Pancreas (tissue), 10 donors: ENCODE measurements at regions not wholly inside any gene's neighbourhood (a gene's known extent, or its start where the extent isn't known, plus 50 kb on each side); places are given as distances from the start of the nearest gene placed in this dataset.

Experiments used
- ATAC-seq, 4 donors: fragments of 200-7000 bp; cut with Tn5 transposase; one replicate each; pipeline versions ENCODE4 v1.8.0 to v1.9.1; 2020; ENCODE audit warnings: mild to moderate bottlenecking in 4 of 4, moderate library complexity in 4 of 4
- DNase-seq, 6 donors: peaks; one replicate each; pipeline ENCODE4 v3.0.0-alpha.2; 2020
- FAIRE-seq: peaks from 2 replicates; lab custom pipeline; 2012; peaks lifted over from hg19 to GRCh38; lab: Jason Lieb, UNC
- H3K27ac ChIP-seq, 4 donors: fragments of 200-600 bp; sonication (generic); 1 replicate in 3 of 4; 2 replicates in 1 of 4; pipeline versions ENCODE4 v1.5.0 to v1.8.0; 2020
- H3K27me3 ChIP-seq, 4 donors: fragments of 200-600 bp; one replicate each; pipeline ENCODE4 v1.8.0; 2021
- H3K36me3 ChIP-seq, 3 donors: fragments of 200-600 bp; sonication (generic) in 1 of 3; one replicate each; pipeline versions ENCODE4 v1.5.0 to v1.8.0; 2020 to 2021
- H3K4me1 ChIP-seq, 3 donors: fragments of 200-600 bp; one replicate each; pipeline ENCODE4 v1.8.0; 2021
- H3K4me3 ChIP-seq, 4 donors: fragments of 200-600 bp; sonication (generic) in 2 of 4; one replicate each; pipeline versions ENCODE4 v1.5.0 to v1.8.0; 2020 to 2021
- H3K9me3 ChIP-seq, 4 donors: fragments of 200-600 bp; one replicate each; pipeline ENCODE4 v1.8.0; 2021
- CTCF ChIP-seq, 4 donors: fragments of 200-600 bp; sonication (generic) in 3 of 4; IDR thresholded peaks; one replicate each; pipeline versions ENCODE4 v1.5.0 to v1.8.0; 2021; ENCODE audit warnings: antibody characterized with exemption in 4 of 4
- WGBS, 2 donors: extraction: QIAGEN DNeasy Blood & Tissue Kit; methylation state at CpG; one replicate each; pipeline ENCODE4 v1.1.7; 2013; 5-methylcytosine and 5-hydroxymethylcytosine counted together
- intact Hi-C, 3 donors: fragments of 100-400 bp; cut with DNase I; formaldehyde crosslinking; loops; one replicate each; pipeline versions ENCODE4 v1.11.1 to v1.14.2; 2022
- donor health status: healthy with polysubstance abuse.
- donor health status: DM: no; HTN: no; CAD: no; lungs with moderate emphysema.
- donor health status: DM: no; HTN: no; CAD: no.
- donor health status: control.
- donor health status: control.
- donor health status: Bipolar disorder and iron deficiency.
- donor health status: DM: yes; HTN: yes; CAD: no.
- donor health status: DM: no; HTN: no; CAD: no.
- donor health status: DM: no; HTN: no; CAD: no.
- donor health status: DM: yes; HTN: yes; CAD: no.

GRCh38 chr10:23872290-23872689 lies 336.6 kb upstream of the KIAA1217 start:
- Histone ChIP-seq H3K4me3 (no peak overlapping the region), H3K4me1 (peaks cover 8 to 12% (median 10%) of the 10 kb centered on the region in 3 donors), H3K27me3 (no peaks in the 10 kb centered on the region), H3K27ac (no peak overlapping the region), H3K9me3 (no peaks in the 10 kb centered on the region), H3K36me3 (no peaks in the 10 kb centered on the region)
- no peak for DNase-seq
- no peak for FAIRE-seq
- no peak for ATAC-seq
- 83 to 89% methylated on average over 2 of the region's 2 CpGs for WGBS, 2 donors
- TF ChIP-seq CTCF (IDR thresholded peaks at IDR 0.05), result no peak
- intact Hi-C loops, result no loop called here

GRCh38 chr10:23877791-23878320 lies 331.1 kb upstream of the KIAA1217 start:
- no peak for DNase-seq
- FAIRE-seq, result no peak
- intact Hi-C loops, result no loop called here
- Histone ChIP-seq H3K36me3 (no peaks in the 10 kb centered on the region), H3K4me1 (peaks cover 0 to 5% (median 0%) of the 10 kb centered on the region in 3 donors), H3K27ac (no peak overlapping the region), H3K9me3 (no peaks in the 10 kb centered on the region), H3K27me3 (no peaks in the 10 kb centered on the region), H3K4me3 (no peak overlapping the region)
- no peak for ATAC-seq
- 89 to 92% methylated on average over 10 of the region's 10 CpGs for WGBS, 2 donors
- no peak for TF ChIP-seq CTCF (IDR thresholded peaks at IDR 0.05)

- H3K27ac ChIP-seq, result peak overlapping the region in 3 of 4 donors; percentile 38 to 63 (median 48)
- H3K9me3 ChIP-seq, result no peaks in the 10 kb centered on the region
- intact Hi-C loops, result no loop called here
- ATAC-seq (peak; percentile 95 to 99 (median 97)), FAIRE-seq (no peak), DNase-seq (peak in 3 of 6 donors; percentile 54 to 67 (median 65))
- no peak for TF ChIP-seq CTCF (IDR thresholded peaks at IDR 0.05)
- H3K4me1 ChIP-seq, result peaks cover 9 to 16% (median 16%) of the 10 kb centered on the region in 3 donors
- 4 to 9% methylated on average over 2 of the region's 2 CpGs for WGBS, 2 donors
- no peaks in the 10 kb centered on the region for H3K36me3 ChIP-seq
- H3K4me3 ChIP-seq, result no peak overlapping the region
- H3K27me3 ChIP-seq, result no peaks in the 10 kb centered on the region
These were observed 324.3 kb upstream of the KIAA1217 start for GRCh38 chr10:23884670-23885069.

- no peak for TF ChIP-seq CTCF (IDR thresholded peaks at IDR 0.05)
These were observed 323.1 kb upstream of the KIAA1217 start for GRCh38 chr10:23885853-23886252.

GRCh38 chr10:23886355-23886754 lies 322.6 kb upstream of the KIAA1217 start:
- Histone ChIP-seq H3K4me3 (no peak overlapping the region), H3K4me1 (peaks cover 9 to 16% (median 11%) of the 10 kb centered on the region in 3 donors), H3K27me3 (no peaks in the 10 kb centered on the region), H3K36me3 (no peaks in the 10 kb centered on the region), H3K9me3 (no peaks in the 10 kb centered on the region), H3K27ac (no peak overlapping the region)
- 66 to 68% methylated on average over 6 of the region's 6 CpGs for WGBS, 2 donors
- ATAC-seq (peak in 1 of 4 donors; percentile 31), FAIRE-seq (no peak), DNase-seq (no peak)
- intact Hi-C loops, result no loop called here
- TF ChIP-seq CTCF (IDR thresholded peaks at IDR 0.05), result no peak

More at GRCh38 chr10:23885853-23886252, 323.1 kb upstream of the KIAA1217 start:
- H3K4me3 ChIP-seq, result no peak overlapping the region
- DNase-seq (no peak), ATAC-seq (no peak), FAIRE-seq (no peak)
- H3K27ac ChIP-seq, result peak overlapping the region in 2 of 4 donors; percentile 5 to 63
- intact Hi-C loops, result no loop called here
- no peaks in the 10 kb centered on the region for H3K9me3 ChIP-seq
- H3K4me1 ChIP-seq, result peaks cover 9 to 16% (median 15%) of the 10 kb centered on the region in 3 donors
- H3K36me3 ChIP-seq, result no peaks in the 10 kb centered on the region
- no peaks in the 10 kb centered on the region for H3K27me3 ChIP-seq
- WGBS, 2 donors, result 75 to 85% methylated on average over 5 of the region's 5 CpGs
